Inflammatory macrophage treated with lipopolysaccharide for 1 hour (primary cell): ENCODE measurements at regions not wholly inside any gene's neighbourhood (a gene's known extent, or its start where the extent isn't known, plus 50 kb on each side); places are given as distances from the start of the nearest gene placed in this dataset.

Experiments used
- DNase-seq, 2 donors: peaks; one replicate each; pipeline ENCODE4 v3.0.0-alpha.2; 2020 to 2022

DNA sequence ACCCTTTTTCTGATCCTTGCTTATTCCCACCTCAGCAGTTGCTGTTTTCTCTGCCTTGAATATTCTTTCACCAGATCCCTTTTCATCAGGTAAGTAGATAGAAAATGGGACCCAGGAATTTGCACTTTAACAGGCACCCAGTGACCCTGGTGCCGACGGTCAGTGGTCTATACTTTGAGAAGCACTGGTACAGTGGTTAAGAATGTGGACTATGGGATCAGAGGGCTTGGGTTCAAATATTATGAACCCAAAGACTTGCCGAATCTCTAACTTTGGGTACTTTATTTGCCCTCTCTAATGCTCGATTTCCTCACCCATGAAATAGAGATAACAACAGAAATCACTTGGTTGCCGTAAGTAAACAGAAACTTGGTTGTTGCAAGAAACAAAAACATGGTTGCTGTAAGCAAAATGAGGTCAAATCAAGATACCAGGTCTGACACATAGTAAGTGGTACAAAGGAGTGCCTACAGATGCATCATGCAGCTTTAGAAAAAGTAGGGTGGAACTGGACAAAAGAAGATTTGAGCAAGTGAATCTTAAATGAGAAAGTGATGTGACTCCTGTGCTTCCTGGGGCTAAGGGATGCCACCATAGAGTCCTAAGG, 69.5 kb upstream of the GLS start:
- DNase-seq = no peak

DNA sequence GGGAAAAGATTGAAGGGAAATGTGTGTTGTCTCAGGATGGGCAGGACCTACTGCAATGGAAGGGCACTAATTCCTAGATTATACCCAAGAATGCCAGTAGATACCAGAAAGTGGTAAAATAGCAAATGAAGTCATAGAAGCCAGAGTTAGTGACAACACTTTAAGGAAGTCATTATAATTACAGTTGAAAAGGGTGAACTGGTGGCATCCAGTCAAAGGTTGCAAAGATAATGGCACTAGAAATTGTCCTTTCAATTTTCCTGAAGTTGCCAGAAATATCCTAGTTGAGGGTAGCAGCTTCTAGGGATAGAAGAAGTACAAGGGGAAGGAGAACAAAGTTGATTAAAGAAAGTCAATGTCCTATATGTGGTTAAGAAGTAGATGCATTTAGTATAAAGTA, 68.8 kb upstream of the GLS start:
- no peak for DNase-seq

DNA sequence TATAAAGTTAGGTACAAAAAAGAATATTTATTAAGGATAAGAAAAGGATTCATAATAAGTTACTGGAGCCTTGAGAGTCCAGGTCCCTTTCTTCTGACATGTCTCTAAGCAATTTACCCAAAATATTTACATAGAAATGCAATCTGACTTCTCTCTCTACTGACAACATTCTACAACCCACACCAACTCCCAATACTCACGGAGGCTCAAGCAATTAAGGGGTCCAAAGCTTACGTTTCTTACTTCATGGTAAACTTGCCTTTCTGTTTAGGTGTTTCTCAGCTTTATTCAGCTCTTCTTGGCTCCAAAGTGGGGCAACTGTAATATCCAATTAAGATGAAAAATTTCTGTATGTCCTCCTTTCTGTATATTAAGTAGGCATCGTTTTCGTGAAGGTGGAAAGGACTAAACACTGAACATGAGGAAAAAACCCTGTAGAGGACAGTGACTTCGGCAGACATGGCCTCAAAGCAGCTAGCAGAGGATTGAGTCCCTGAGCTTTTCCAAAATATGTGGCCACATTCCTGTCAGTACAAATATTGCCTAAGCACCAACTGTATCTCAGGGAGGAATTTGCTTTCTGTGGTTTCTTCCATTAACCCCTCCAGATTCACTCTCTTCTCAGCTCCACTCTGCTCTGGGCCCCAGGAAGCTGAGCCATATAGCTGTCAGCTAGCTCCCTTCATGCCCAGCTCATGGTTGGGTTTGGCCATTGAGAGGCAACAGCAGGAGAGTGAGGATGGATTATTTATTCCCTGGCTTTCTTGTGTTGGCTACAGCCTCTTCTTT, 67.9 kb upstream of the GLS start:
- no peak for DNase-seq

DNA sequence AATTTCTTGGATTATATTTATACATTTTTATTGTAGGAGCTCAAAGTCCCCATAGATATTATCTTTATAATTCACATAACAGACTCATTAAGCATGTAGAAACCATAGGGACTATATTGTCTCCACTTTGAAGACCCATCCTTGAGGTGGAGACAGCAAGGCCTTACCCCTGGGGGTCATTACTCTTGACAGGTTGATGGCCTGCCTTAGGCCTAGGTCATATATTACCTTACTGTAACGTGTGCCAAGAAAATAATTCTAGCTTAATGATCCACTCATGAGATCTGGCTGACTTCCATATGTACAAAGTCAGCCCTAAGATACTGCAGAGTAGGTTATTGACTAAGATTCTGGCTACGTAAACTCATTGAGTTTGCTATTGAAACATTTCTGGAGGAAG, 65.4 kb upstream of the GLS start:
- no peak for DNase-seq

DNA sequence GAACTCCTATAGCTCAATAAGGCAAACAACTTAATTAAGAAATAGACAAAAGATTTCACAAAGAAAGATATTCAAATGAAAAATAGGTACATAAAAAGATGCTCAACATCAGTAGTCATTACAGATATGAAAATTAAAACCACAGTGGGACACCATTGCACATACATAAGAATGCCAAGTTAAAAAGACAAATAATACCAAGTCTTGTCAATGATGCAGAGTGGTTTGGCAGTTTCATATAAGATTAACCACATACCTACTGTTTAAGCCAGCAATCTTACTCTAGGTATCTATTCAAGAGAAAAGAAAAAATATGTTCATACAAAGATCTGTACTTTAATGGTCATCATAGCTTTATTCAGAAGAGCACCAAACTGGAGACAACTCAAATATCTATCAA, 63.5 kb upstream of the GLS start:
- no peak for DNase-seq

DNA sequence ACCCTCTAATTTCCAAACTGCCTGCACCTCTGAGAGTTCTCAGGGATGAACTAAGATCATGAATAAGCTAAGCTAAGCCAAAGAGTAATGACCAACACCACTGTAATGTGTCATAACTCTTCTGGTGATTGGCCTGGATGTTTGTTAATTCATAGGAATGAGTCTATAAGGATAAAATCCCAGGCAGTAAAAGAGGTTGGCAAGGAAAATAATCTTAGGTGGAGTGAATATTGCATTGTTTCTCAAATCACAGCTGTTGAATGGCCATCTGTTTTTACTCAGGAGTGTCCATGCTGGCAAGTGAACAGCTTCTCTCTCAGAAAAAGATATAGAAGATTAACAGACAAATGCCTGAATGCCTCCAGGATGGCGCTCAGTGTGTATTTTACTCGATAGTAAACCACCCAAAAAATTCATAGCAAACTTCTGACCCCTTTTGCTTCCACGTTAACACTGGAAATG, 60.8 kb upstream of the GLS start:
- DNase-seq = no peak

DNA sequence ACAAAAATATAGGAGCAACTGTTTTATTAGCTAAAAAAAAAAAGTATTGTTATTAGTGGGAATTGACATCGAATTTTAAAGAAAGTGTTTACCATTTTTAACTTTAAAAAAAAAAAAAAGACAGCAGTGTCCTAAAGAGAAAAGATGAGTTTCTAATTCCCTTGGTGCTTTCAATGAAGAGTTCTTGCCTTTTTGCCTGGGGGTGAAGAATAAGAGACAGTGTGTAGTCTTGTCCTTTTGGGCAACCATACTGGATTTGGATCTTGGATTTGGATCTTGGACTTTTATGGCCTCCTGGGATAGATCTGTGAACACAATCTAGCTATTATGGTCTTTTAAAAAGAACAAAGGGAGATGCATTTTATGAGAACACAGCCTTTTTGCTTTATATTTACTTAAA, 60.2 kb upstream of the GLS start:
- no peak for DNase-seq

DNA sequence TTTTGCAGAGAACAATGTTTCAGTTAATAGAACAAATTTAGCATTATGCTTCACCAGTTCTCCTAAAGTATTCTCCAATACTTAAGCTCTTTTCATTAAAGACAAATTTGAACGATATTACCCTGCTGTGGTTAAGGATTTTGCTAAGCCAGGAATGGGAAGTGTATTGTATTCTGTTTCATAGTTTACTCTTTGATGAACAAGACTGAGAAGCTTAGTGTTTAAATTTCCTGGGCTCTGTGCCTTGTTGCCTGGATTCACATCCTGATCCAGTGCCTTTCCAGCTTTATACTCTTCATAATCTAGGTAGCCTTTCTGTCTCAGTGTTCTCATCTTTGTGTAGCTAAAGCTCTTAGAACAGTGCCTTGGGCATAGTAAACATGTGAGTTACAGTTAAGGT, 58.6 kb upstream of the GLS start:
- no peak for DNase-seq

DNA sequence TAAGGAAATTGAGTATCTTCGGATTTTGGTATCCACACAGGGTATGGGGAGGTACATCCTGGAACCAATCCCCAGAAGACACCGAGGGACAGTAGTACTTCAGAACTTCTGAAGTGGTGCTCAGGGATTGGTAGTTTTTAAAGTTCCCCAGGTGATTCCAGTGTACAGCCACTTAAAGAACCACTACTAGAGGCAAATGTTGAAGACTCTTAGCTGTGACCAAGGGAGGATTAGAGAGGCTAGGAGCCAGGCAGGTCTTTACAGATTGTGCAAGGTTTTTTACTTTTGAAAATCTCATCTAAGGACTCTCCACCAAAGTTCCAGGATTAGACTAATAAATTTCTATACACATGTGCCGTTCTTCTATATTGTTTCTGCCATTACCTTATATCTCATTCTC, 52.9 kb upstream of the GLS start:
- DNase-seq = no peak

DNA sequence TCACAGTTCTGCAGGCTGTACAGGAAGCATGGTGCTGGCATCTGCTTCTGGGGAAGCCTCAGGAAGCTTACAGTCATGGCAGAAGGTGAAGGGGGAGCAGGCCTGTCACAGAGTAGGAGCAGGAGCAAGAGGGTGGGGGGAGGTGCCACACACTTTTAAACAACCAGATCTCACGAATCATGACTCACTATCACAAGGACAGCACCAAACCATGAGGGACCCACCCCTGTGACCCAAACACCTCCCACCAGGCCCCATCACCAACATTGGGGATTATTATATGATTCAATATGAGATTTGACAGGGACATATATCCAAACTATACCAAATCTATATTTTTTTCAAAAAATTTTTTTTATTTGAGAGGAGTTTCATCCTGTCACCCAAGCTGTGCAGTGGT, 51.0 kb upstream of the GLS start:
- DNase-seq = no peak
